NCI-H748 (cell line): ENCODE measurements at regions not wholly inside any gene's neighbourhood (a gene's known extent, or its start where the extent isn't known, plus 50 kb on each side); places are given as distances from the start of the nearest gene placed in this dataset.

Experiments used
- DNase-seq: peaks from one replicate; lab custom pipeline; 2025; ENCODE audit not compliant: unreplicated experiment; lab: John Stamatoyannopoulos, UW

DNA sequence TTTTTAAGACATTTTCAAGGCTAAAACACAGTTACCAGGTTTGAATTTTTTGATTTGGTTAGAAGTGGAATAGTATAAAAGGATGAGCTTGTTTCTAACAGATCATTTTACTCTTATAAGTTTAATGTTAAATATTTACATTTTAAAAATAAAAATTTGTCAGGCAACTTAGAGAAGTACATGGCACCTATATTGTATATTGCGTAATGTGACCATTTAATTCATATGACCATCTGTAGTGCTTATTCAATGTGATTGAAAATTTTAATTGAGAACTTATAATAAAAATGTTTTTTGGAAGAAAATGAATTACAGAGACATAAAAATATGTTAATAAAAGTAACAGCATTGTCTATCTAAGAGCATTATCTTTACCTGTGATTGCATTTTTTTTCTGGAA lies 1632.4 kb downstream of the RPA4 start:
- DNase-seq: no peak

DNA sequence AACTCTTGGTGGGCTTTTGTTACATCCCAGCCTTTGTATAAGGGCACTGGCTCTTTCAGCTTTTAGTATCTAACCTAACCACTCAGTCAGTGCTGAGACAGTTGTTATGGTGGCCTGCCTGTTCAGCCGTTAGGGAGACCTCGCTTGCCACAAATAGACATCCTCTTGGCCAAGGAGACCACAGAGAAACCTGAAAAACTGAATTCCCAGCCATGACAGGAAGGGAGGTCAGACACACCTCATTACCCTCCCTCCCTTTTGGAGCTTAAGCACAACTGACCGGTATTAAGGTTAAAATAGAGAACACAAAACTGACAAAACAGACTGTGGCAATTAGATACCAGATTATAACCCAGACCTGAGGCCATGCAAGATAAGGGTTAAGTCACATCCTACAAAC lies 1639.3 kb downstream of the RPA4 start:
- DNase-seq: no peak

DNA sequence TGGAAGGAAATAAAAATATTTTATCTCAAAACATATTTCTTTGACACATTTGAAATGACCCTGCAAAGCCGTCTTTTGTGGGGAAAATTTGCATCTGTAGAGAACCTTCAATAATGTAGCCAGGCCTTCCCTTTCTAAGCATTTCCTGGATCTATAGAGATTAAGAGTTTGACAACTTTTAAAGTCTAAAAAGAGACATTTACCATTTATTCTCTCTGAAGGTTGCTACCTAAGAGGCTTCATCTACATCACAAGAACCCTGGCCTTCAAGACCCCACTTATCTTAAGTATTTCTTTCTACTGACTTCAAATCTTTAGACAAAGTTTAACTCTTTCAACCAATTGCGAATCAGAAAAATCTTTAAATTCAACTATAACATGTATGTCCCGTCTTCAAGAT lies 1639.8 kb downstream of the RPA4 start:
- no peak for DNase-seq

- no peak for DNase-seq
Observed at GRCh38 chrX:98548519-98548918, 1664.8 kb downstream of the RPA4 start.

- DNase-seq: no peak
Observed at GRCh38 chrX:98568795-98569194, 1685.1 kb downstream of the RPA4 start.

DNA sequence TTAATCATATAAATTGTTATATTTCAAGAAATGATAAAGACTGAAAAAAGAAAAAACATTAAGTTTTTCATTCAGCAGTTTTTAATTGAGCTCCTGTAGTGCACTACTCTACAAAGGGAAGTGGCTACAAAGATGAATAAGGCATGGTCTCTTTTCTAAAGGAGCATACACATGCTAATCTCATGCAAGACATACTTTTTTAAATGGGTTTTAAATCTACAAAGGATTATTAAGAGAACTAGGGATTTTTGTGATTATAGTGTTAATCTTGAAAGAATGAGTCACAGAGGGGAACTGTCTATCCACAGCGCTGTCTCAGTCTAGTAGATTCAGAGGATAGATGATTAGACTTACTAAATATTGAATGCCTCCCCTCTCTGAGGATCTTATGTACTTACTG lies 1722.2 kb downstream of the RPA4 start:
- no peak for DNase-seq

DNA sequence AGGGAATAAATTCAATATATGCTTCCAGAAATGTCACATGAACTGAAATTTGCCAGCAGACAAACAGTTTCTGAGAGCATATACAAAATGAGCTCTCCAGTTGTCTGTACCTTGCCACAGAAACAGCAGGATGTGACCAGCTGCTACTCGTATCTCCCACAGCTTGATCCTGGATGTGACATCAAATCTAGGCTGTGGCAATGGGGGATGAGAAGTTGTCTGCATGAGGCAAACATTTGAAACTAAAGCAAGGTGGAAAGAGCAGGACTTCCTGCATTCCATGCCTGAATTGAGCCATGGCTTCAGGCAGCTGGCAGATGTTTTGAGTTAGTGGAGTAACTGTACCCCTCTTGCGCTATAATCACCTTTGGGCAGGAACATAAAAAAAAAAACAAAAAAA lies 1724.0 kb downstream of the RPA4 start:
- DNase-seq: no peak

- no peak for DNase-seq
Observed at GRCh38 chrX:98627645-98628044, 1743.9 kb downstream of the RPA4 start.

DNA sequence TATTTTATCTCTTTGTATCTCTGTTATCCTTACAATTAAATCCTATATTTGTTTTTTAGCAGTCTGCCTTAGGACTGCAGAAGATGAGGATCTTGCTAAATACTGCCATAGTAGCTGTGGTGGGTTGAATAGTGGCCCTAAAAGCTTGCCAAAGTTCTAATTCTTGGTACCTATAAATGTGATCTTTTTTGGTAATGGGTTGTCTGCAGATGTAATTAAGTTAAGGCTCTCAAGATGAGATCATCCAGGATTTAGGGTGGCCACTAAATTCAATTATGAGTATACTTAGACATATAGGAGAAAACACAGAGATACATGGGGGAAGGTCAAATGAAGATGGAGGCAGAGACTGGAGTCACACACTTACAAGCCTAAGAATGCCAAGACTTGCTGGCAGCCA lies 1753.7 kb downstream of the RPA4 start:
- DNase-seq: no peak

GRCh38 chrX:98646351-98646750 lies 1762.6 kb downstream of the RPA4 start:
- no peak for DNase-seq

DNA sequence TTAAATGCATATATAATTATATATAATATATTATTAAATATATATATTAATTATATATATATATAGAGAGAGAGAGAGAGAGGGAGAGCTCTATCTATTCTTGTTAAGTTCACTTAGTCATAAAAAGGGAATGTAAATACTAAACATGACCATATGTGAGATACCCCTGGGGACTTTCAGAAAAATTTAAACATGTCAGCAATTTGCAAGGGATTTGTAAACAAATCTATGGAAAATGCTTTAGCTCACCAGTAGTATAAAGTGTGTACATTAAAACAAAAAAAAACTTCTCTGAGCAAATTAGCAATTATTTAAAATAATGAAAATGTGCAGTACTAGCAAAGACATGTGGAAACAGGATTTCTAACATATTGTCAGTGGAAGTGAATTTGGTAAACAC lies 1755.5 kb downstream of the PCDH19 start:
- DNase-seq: no peak
